NCI-H748 (cell line): ENCODE measurements at regions not wholly inside any gene's neighbourhood (a gene's known extent, or its start where the extent isn't known, plus 50 kb on each side); places are given as distances from the start of the nearest gene placed in this dataset.
"Not testable (repeated sequence)": the region's sequence is repeated elsewhere in the genome, so short reads cannot be mapped to it uniquely, and the experiment has no call there.

Source experiments
- DNase-seq: peaks from one replicate; lab custom pipeline; 2025; ENCODE audit not compliant: unreplicated experiment; lab: John Stamatoyannopoulos, UW

- DNase-seq: no peak
These were observed 396.4 kb downstream of the EDEM1 start for GRCh38 chr3:5583920-5584319.

- DNase-seq: no peak
These were observed 397.6 kb downstream of the EDEM1 start for GRCh38 chr3:5585085-5585484.

- DNase-seq: no peak
These were observed 419.5 kb downstream of the EDEM1 start for GRCh38 chr3:5606884-5607472.

- DNase-seq: no peak
These were observed 420.1 kb downstream of the EDEM1 start for GRCh38 chr3:5607581-5607980.

GRCh38 chr3:5608971-5609370, 421.5 kb downstream of the EDEM1 start:
- DNase-seq: not testable (repeated sequence)

GRCh38 chr3:5613599-5613998, 426.1 kb downstream of the EDEM1 start:
- no peak for DNase-seq

GRCh38 chr3:5616873-5617272, 429.4 kb downstream of the EDEM1 start:
- no peak for DNase-seq

- DNase-seq: no peak
These were observed 430.7 kb downstream of the EDEM1 start for GRCh38 chr3:5618170-5618569.

- DNase-seq: no peak
These were observed 442.9 kb downstream of the EDEM1 start for GRCh38 chr3:5630406-5630805.

GRCh38 chr3:5633960-5634359, 446.5 kb downstream of the EDEM1 start:
- no peak for DNase-seq

- no peak for DNase-seq
These were observed 446.9 kb downstream of the EDEM1 start for GRCh38 chr3:5634411-5634810.

- DNase-seq: no peak
These were observed 448.2 kb downstream of the EDEM1 start for GRCh38 chr3:5635746-5636145.

GRCh38 chr3:5638550-5638949, 451.0 kb downstream of the EDEM1 start:
- no peak for DNase-seq

- no peak for DNase-seq
These were observed 457.5 kb downstream of the EDEM1 start for GRCh38 chr3:5644773-5645670.

GRCh38 chr3:5645692-5646410, 458.3 kb downstream of the EDEM1 start:
- DNase-seq: no peak

- DNase-seq: no peak
These were observed 462.8 kb downstream of the EDEM1 start for GRCh38 chr3:5650303-5650702.

GRCh38 chr3:5651351-5651750, 463.8 kb downstream of the EDEM1 start:
- DNase-seq: no peak

- DNase-seq: no peak
These were observed 466.1 kb downstream of the EDEM1 start for GRCh38 chr3:5653426-5654143.

GRCh38 chr3:5657106-5657505, 469.6 kb downstream of the EDEM1 start:
- DNase-seq: no peak

GRCh38 chr3:5663601-5664000, 476.1 kb downstream of the EDEM1 start:
- DNase-seq: no peak

- DNase-seq: no peak
These were observed 478.9 kb downstream of the EDEM1 start for GRCh38 chr3:5666455-5666854.
